ENCODE measurements at regions not wholly inside any gene's neighbourhood (a gene's known extent, or its start where the extent isn't known, plus 50 kb on each side); places are given as distances from the start of the nearest gene placed in this dataset.

GRCh38 chr10:89078724-89079672, 88.4 kb downstream of the FAS start:
- no peak for TF ChIP-seq CTCF (conservative IDR thresholded peaks at IDR 0.05; ENCODE audit: low read depth, low read length)
- DNase-seq (ENCODE audit: low read depth), result no peak

GRCh38 chr10:89076120-89076519, 85.5 kb downstream of the FAS start:
- no peak for DNase-seq (ENCODE audit: low read depth)
- TF ChIP-seq CTCF (conservative IDR thresholded peaks at IDR 0.05; ENCODE audit: low read depth, low read length), result no peak
- H3K4me3 ChIP-seq (ENCODE audit: low read depth, low read length), result no peak overlapping the region

More at GRCh38 chr10:89078724-89079672, 88.4 kb downstream of the FAS start:
- H3K4me3 ChIP-seq (ENCODE audit: low read depth, low read length), result no peak overlapping the region

GRCh38 chr10:89075631-89076030, 85.0 kb downstream of the FAS start:
- TF ChIP-seq CTCF (conservative IDR thresholded peaks at IDR 0.05; ENCODE audit: low read depth, low read length), result no peak
- no peak overlapping the region for H3K4me3 ChIP-seq (ENCODE audit: low read depth, low read length)
- DNase-seq (ENCODE audit: low read depth), result no peak

GRCh38 chr10:89074120-89074519, 83.5 kb downstream of the FAS start:
- no peak for TF ChIP-seq CTCF (conservative IDR thresholded peaks at IDR 0.05; ENCODE audit: low read depth, low read length)
- no peak for DNase-seq (ENCODE audit: low read depth)
- H3K4me3 ChIP-seq (ENCODE audit: low read depth, low read length), result no peak overlapping the region

GRCh38 chr10:89073719-89074118, 83.1 kb downstream of the FAS start:
- DNase-seq (ENCODE audit: low read depth), result no peak
- TF ChIP-seq CTCF (conservative IDR thresholded peaks at IDR 0.05; ENCODE audit: low read depth, low read length), result no peak
- H3K4me3 ChIP-seq (ENCODE audit: low read depth, low read length), result no peak overlapping the region

- no peak for TF ChIP-seq CTCF (conservative IDR thresholded peaks at IDR 0.05; ENCODE audit: low read depth, low read length)
- DNase-seq (ENCODE audit: low read depth), result no peak
- H3K4me3 ChIP-seq (ENCODE audit: low read depth, low read length), result no peak overlapping the region
Measured at GRCh38 chr10:89069589-89069988, 79.0 kb downstream of the FAS start.
